ENCODE measurements at regions not wholly inside any gene's neighbourhood (a gene's known extent, or its start where the extent isn't known, plus 50 kb on each side); places are given as distances from the start of the nearest gene placed in this dataset.

DNA sequence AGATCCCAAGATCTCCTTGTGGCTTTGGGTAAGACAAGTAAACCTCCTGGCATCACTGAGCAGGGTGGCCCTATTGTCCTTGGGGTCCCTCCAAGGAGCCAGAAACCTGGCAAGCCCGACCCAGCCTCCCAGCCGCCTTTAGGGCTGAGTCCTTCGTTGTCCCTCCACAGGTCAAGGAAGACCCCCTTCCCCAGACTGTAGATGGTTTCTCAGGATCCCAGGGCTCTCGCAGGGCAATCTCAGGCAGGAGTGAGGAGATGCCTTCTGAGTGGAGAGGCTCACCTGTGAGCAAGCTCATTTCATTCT, 71.6 kb upstream of the CSF3R start:
- no peak for DNase-seq (ENCODE audit: low read depth in 2 of 2)

DNA sequence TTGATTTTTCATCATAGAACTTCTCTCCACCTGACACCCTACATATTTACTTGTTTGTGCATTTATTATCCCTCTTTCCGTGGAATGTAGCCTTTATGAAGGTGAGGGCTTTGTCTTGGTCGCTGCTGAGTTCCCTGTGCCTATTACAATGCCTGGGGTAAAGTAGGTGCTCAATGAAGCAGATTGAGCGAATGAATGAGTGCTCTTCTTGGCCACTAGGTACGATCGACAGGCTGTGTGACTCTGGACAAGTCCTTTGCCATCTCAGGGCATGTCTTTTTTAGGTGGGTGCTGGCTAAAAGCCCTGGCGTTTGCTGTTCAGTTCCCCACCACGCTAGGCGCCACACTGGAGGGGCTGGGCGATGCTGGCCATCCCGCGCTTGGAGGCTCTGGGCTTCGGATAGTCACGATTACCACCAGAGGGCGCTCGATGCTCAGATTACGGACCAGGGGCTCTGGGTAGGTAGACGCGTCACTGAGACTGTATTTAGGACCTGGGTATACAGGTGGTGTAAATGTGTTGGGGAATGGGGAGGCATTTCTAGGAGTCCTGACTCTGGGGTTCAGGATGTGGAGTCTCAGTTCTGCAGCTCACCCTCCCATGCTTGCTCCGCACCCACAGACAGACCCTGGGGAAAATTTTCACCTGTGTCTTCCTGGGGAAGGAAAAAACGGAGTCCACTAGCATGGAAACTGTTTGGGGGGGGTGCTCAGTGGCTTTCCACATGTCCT, 71.0 kb upstream of the CSF3R start:
- DNase-seq (ENCODE audit: low read depth in 2 of 2): peak; percentile 50 to 60

DNA sequence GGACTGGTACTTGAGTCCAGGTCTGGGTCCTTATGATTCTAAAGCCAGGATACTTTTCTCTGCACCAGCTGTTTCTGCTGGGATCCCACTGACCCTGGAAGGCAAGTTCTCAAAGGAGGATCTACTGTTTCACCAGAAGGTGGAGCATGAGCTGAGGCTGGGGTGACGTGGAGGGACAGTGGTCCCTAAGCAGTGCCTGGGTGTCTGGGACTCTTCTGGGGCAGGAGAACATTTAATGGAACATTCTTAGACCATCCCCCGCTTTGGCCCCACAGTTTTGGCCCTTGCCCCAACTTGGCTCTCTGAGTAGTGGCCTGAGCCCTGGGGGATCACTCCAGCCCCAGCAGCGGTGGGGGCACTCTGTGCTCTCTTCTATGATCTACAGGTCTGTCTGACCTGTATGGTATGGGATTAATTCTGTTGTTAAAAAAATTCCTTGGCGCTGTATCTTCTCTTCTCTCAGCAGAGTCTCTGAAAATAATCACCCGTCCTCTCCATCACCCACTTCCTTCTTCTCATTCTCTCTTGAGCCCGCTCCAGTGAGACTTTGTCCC, 60.3 kb upstream of the CSF3R start:
- DNase-seq (ENCODE audit: low read depth in 2 of 2): no peak

DNA sequence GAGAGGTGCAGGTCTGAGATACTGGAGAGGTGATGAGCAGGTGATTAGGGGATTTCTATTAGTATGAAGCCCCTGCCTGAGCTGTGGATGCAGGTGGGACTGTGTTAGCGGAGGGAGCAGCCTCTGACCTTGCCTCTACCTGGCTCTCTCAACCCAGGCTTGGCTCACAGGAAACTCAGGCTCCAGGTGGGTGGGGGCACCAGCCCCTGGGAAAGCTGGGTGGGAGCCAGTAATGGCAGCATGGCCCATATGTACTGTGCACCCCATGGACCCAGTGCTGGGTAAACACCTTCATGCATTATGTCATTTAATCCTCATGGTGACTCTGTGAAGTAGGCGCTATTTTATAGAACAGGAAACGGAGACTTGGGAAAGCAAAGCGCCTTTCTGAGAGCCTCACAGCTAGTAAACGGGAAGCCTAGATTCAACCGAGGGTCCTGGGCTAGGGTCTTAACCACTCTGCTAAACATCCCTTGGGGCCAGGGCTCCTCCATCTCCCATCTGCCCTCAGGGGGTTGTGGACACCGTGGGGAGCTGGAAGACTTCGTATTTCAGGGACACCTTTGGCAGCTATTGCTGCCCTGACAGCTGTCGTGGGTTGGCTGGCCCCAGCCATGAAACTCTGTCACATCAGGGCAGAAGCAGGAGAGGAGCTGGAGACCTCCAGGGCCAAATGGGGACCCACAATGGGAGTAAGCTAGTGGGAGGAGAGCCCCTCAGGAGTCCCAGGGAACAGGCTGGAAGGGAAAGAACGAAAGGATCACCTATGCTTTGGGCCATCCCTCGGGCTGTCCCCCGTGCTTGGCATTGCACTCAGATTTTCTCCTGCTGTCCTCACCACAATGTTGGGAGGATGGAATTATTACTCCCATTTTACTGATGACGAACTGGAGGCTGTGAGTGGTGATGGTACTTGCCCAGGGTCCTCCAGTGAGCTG, 59.6 kb upstream of the CSF3R start:
- no peak for DNase-seq (ENCODE audit: low read depth in 2 of 2)

DNA sequence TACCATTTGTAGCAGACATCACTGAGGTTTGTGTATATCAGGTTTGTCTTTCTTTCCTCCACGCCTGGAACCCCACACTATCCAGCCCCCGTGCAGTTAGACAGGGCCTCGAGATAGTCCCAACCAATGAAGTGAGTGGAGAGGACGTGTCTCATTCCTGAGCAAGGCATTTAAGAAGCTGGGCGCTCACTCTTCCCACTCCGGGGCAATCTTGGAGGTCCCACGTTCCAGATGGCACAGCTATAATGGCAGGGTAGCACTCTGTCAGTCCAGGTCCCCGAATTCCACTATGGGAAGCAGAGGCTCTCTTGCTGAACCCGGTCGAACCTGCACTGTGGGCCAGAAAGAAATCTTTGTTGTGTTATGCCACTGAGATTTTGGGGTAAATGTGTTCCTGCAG, 57.3 kb upstream of the CSF3R start:
- no peak for DNase-seq (ENCODE audit: low read depth in 2 of 2)

DNA sequence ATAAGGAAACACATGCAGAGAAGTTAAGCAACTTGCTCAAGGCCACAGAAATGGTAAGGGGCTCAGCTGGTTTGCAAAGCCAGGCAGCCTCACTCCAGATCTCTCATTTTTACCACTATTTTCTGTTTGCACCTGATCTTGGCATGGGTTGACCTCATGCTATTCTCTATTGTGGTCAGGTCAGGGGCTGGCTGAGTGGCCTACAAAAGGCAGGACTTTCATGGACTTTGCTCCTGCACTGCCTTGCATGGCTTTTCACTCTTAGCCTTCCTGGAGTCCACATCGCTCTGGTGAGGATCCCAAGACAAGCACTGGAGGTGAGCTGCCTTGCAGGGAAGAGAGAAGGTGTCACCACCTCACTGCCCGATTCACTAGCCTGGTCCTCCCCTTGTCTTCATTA, 56.8 kb upstream of the CSF3R start:
- DNase-seq (ENCODE audit: low read depth in 2 of 2): no peak

DNA sequence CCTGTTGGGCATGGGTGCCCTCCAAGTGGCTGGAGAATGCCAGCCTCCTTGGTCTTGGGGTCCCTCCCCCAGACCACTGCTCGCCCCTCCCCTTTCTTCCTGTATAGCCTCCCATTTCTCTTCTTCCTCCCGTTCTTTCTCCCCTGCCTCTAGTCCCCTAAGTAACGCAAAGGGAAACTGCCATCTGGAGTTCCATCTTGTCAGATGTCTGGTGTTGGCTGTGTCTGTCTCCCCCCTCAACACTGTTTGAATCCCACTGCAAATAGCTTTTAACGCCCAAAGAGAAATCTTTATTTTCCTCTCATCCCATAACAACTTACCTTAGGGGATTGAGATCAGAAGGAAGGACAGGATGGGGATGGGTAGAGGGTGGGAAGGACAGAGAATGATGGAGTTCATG, 55.3 kb upstream of the CSF3R start:
- DNase-seq (ENCODE audit: low read depth in 2 of 2): no peak

DNA sequence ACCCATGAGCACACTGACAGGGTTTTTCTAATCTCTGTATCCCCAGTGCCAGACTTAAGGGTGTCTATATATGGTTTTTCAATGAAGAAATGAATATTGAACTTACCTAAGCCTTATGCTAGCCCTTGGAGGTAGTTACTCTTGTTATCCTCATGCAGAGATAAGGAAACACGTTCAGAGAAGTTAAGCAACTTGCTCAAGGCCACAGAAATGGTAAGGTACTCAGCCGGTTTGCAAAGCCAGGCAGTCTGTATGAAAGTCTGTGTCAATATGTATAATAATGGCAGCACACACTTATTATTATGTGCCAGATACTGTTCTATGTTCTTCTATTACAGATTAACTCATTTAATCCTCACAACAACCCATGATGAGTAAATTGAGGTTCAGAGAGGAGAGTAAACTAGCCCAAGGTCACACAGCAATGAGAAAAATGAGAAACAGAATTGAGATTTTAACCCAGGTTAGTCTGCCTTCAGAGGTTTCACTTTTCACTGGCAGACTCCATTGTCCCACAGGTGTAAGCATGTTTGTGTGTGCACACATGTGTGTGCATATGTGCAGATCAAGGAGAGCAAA, 54.6 kb upstream of the CSF3R start:
- no peak for DNase-seq (ENCODE audit: low read depth in 2 of 2)

DNA sequence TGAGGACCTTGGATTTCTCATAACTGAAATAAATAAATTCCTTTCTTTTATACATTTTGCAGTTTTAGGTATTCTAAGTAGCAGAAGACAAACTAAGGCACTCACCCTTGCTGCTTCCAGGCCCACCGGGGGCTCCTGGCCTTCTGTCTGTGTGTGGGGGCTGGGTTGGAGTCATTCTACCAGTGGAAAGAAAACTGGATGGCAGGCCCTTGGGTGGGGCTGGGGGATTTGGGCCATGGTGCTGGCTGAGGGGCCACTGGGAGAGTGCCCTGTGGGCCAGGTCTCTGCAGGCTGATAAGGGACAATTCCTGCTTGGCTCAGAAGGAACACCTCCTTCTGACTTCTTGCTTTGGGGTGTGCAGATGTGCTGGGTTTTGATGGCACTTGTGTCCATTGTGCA, 54.0 kb upstream of the CSF3R start:
- no peak for DNase-seq (ENCODE audit: low read depth in 2 of 2)

DNA sequence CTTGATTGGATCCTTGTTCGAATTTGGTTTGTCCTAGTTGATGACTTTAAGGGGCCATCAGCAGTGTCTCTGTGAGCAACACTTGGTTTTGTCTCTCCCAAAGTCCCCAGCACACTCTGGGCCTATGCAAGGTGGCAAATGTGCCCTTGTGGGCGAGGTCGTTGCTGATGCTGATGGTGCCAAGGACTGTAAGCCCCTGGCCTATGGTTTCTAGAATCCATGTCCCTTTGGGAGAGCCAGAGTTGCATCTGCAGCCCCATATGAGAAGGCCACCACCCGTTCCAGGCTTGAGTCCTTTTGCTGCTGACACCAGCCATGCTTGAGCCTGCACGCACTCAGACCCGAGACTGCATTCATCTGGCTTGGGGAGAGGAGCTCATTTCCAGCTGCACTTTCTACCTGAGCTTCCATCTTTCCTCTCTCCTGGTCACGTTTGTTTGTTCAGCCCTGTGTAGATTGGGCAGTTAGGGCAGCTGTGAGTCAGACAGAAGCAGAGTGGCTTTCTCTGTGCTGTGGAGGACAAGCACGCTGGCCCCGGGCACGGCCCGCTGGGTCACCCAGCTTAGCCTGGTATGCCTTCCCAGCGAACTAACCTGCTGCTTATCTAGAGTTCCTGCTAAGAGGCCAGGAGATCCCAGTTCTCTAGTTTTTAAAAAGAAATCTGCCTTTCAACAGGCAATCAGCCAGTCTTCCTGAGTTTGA, 52.1 kb upstream of the CSF3R start:
- no peak for DNase-seq (ENCODE audit: low read depth in 2 of 2)

DNA sequence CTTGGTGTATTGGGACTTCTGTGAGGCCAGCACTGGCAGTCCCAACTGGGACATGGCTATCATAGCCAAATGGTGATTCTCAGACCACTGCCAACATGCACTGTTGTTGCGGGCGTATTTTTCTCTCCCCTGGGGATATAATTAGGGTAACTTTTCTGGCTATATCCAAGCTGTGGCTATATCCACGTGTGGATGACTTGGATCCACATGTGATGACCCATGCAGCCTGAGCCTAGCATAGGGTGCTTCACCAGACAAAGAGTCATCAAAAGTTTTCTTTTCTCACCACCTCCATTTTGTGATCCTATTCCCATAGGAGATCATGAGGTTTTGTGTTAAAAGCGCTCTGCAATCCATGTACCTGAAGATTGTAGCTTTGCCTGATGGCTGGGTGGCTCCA, 51.2 kb upstream of the CSF3R start:
- DNase-seq (ENCODE audit: low read depth in 2 of 2): no peak

DNA sequence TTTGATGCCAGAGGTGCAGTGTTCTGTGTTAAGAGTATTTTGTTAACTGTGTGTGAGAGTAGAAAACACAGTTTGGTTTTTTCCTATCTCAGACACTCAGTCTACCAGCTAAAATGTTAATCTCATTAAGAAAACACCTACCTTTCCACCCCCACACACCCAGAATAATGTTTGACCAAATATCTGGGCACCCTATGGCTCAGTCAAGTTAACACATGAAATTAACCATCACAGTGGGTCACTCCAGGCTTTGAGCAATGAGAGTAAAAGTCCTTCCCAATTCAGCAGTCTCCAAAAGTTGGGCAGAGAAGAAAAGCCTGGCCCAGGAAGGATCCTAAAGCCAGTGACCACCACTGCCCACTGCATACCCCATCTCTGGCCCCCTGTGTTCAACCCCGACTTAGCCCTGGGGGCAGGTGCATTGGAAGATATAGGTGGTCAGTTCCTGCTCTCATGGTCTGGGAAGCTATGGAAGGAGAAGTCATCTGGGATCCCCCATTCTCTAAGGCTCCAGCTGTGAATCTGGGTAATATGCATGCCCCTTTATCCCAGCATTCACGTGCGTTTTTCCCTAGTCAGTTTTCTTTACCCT, 50.2 kb upstream of the CSF3R start:
- no peak for DNase-seq (ENCODE audit: low read depth in 2 of 2)
